Retinal pigment epithelial cell (primary cell): ENCODE measurements at regions not wholly inside any gene's neighbourhood (a gene's known extent, or its start where the extent isn't known, plus 50 kb on each side); places are given as distances from the start of the nearest gene placed in this dataset.

Source experiments
- DNase-seq: peaks from one replicate; pipeline ENCODE4 v3.0.0-alpha.2; 2010; ENCODE audit warnings: low read depth
- H3K4me3 ChIP-seq: 2 replicates; pipeline ENCODE4 v1.5.1; 2011; ENCODE audit warnings: mild to moderate bottlenecking, low read length, control low read depth, moderate library complexity
- TF ChIP-seq, protein P1 (sequence below): conservative IDR thresholded peaks from 2 replicates; pipeline ENCODE4 v1.5.1; 2011; ENCODE audit warnings: low read depth, low read length, control low read depth, inconsistent platforms

DNA sequence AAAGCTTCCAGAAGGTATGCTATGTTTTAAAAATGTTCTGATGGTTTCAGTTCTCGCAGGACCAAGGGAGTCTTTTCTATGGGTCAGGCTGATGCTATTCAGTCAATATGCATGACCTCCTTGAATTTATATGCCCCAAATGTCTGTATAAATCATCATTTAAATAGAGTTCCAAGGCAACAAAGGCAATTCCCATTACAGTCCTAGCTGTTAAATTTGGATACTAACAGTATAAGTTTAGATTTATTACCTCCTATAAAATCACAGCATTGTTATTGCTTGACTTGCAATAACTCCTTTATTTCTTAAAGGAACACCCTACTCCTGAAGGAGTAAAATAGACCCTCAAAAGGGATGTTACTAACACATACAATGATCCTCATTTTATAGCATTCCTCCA, 387.7 kb upstream of the CHD1 start:
- no peak for DNase-seq
- H3K4me3 ChIP-seq: no peak overlapping the region
- TF ChIP-seq, protein P1, sequence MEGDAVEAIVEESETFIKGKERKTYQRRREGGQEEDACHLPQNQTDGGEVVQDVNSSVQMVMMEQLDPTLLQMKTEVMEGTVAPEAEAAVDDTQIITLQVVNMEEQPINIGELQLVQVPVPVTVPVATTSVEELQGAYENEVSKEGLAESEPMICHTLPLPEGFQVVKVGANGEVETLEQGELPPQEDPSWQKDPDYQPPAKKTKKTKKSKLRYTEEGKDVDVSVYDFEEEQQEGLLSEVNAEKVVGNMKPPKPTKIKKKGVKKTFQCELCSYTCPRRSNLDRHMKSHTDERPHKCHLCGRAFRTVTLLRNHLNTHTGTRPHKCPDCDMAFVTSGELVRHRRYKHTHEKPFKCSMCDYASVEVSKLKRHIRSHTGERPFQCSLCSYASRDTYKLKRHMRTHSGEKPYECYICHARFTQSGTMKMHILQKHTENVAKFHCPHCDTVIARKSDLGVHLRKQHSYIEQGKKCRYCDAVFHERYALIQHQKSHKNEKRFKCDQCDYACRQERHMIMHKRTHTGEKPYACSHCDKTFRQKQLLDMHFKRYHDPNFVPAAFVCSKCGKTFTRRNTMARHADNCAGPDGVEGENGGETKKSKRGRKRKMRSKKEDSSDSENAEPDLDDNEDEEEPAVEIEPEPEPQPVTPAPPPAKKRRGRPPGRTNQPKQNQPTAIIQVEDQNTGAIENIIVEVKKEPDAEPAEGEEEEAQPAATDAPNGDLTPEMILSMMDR: no peak

DNA sequence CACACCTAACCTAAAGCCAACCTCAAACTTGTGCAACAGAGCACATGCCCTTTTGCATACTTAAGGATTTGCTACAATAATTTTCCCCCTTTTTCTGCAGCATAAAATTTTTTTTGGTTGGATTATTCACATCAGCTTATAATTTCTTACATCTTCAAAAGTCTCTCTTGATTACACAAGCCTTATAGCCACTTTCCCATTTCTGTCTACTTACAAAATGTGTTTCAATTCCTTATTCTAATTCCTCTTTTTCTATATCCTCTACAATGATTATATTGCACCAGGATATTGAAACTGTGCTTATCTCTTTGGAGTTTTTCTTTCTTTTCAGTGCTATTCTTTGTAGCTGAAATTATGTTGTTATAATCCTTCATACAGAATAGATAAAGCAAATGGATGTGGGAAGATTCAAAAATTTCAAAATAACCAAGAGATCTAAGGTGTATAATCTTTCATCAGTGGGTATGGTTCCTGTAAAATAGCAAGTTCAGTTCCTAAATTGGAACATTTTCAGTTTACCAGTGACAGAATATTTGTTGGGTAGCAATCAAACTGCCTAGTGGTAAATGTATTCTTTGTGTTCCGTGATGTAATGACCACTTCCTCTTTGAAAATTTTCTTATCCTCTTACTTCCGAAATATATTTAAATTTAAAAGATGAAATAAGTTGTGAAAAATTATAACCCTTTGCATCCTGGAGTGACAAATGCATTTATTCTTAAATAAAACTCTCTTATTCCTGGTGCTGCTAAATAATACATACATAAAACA, 386.8 kb upstream of the CHD1 start:
- TF ChIP-seq, protein P1: no peak
- DNase-seq: no peak
- no peak overlapping the region for H3K4me3 ChIP-seq

DNA sequence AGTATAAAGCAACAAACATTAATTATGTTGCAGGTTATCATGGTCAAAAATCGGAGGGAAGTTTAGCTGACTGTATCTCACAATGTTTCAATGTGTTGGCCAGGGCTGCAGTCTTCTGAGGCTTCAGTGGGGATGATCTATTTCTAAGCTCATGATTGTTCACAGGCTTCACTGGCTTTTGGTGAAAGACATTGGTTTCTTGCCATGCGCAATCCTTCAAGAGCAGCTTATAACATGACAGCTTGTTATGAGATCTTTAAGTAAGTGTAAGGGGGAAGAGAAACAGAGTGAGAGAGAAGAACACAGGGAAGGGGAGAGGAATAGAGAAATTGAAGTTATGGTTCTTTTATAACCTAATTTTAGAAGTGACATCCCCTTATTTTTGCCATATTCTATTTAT, 385.9 kb upstream of the CHD1 start:
- no peak for DNase-seq
- TF ChIP-seq, protein P1: no peak
- H3K4me3 ChIP-seq: no peak overlapping the region

DNA sequence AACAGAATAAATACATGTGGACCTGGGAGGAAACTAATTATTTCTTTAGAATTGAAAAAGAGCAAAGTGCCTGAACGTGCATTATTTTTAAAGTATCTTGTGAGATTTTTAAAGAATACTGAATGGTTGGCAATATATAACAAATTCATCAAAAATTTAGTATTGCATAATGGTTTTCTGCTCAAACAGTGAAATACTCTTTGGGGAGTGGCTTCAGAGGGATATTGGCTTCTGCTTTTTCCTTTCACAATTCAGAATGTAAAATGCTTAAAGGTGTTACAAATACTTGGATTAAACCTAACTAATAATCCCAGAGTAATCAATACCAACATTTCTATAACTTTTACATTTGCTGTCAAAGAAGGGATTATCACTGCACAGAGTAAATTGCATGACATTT, 379.3 kb upstream of the CHD1 start:
- no peak for DNase-seq
- TF ChIP-seq, protein P1: no peak
- no peak overlapping the region for H3K4me3 ChIP-seq

DNA sequence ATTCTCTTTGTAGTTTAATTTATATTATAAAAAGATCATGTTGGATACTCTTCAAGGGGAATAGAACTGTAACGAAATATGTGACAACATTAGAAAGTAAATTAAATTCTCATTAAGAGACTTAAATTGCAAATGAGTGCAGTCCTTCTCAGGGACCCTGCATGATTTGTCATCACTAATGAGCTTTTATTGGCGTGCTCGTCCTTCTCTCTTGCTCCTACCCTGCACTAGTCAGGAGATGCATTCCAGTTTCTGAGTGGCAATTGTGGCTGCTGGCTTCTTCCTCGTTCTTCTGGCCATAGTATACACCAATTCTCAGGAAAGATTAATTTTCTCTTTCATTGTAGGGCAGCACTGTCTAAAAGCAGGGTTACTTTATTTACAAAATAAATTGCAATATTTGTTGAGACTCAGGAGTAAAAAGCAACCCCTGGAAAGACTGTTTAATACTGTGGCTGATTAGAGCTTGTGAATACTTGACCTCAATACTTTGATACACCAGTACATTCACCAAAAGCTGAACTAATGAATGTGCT, 376.3 kb upstream of the CHD1 start:
- TF ChIP-seq, protein P1: no peak
- no peak for DNase-seq
- no peak overlapping the region for H3K4me3 ChIP-seq

DNA sequence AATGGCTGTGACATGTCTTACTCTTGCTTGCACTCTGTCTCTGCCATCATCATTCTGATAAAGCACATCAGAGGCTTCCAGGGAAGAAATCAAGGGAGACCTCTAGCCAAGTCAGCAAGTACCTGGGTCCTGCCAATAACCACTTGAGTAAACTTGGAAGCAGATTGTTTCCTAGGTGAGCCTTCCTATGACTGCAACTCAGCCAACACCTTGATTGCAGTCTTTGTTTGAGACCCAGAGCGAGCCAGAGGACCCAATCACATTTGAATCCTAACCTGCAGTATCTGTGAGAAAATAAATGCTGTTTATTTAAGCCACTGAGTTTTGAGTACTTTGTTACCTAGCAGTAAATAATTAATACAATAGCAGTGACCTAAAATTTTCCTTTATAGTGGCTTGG, 356.8 kb upstream of the CHD1 start:
- TF ChIP-seq, protein P1: no peak
- no peak overlapping the region for H3K4me3 ChIP-seq

DNA sequence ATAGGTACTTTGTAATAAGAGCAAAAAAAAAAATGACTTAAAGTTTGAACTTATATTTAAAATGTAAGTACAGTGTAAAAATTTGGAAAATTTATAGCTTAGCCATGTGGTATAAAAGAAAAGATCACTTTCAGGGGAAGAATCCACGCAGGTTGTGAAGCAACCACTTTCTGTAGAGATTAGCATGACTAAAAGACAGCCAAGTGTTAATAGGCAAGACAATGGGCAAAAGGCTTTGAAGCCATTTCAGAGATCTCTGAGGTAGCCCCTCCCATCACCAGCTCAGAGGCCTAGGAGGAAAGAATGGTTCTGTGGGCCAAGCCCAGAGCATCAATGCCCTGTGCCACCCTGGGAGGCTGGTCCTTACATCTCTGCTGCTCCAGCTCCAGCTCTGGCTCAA, 346.3 kb upstream of the CHD1 start:
- no peak overlapping the region for H3K4me3 ChIP-seq
- no peak for DNase-seq
- TF ChIP-seq, protein P1: no peak

More for the DNA sequence above, 356.8 kb upstream of the CHD1 start:
- DNase-seq: no peak
